Heart left ventricle (tissue), 13 donors: ENCODE measurements at regions not wholly inside any gene's neighbourhood (a gene's known extent, or its start where the extent isn't known, plus 50 kb on each side); places are given as distances from the start of the nearest gene placed in this dataset.

Experiments used
- CTCF ChIP-seq, 12 donors: fragments of 200-600 bp; sonication (generic) in 4 of 12; IDR thresholded peaks; one replicate each; pipeline versions ENCODE4 v1.5.0 to v1.8.0; 2018 to 2022; ENCODE audit warnings: antibody characterized with exemption in 12 of 12, mild to moderate bottlenecking in 5 of 12
- POLR2A ChIP-seq, 2 donors: fragments of 450-650 bp; IDR thresholded peaks; one replicate each; pipeline ENCODE4 v1.6.1; 2017; ENCODE audit warnings: antibody characterized with exemption in 2 of 2, mild to moderate bottlenecking in 2 of 2, moderate library complexity in 2 of 2
- donor health status: ischemic (EF 13 %, LVEDD 7.1; RV severe dilation, severe dysfunction).
- donor health status: DM: no; HTN: yes; CAD: no.
- donor health status: DM: no; HTN: no; CAD: no.
- donor health status: ischemic (EF 25% LVEDD 6.9; RV normal size, moderate dysfunction).
- donor health status: ischemic (EF 25% LVEDD 5.7; RV mildly dilated, moderate dysfunction).
- donor health status: ischemic (EF 35%, LVEDD 5.7; RV mildly dilated, moderate dysfunction).
- donor health status: nonischemic (EF 11% LVEDD 7.7; RV severe dilation, severe dysfunction).
- donor health status: DM: yes; HTN: yes; CAD: no.
- donor health status: PGD.
- donor health status: ischemic (EF 29% LVEDD 5.4; RV normal size, mild dysfunction).
- donor health status: nonischemic (EF 23%, LVEDD 6.1; RV moderate dilation, normal function).

GRCh38 chr16:77057161-77057774 lies 133.7 kb upstream of the MON1B start:
- TF ChIP-seq CTCF (IDR thresholded peaks at IDR 0.05): no peak
- no peak for TF ChIP-seq POLR2A (IDR thresholded peaks at IDR 0.05)
